HG02759 (cell line): ENCODE measurements at regions not wholly inside any gene's neighbourhood (a gene's known extent, or its start where the extent isn't known, plus 50 kb on each side); places are given as distances from the start of the nearest gene placed in this dataset.
"Not testable (repeated sequence)": the region's sequence is repeated elsewhere in the genome, so short reads cannot be mapped to it uniquely, and the experiment has no call there.

Source experiments
- ATAC-seq: cut with Tn5 transposase; IDR thresholded peaks from one replicate; pipeline ENCODE4 v1.9.1; 2021; ENCODE audit warnings: mild to moderate bottlenecking, moderate library complexity; ENCODE audit not compliant: unreplicated experiment

DNA sequence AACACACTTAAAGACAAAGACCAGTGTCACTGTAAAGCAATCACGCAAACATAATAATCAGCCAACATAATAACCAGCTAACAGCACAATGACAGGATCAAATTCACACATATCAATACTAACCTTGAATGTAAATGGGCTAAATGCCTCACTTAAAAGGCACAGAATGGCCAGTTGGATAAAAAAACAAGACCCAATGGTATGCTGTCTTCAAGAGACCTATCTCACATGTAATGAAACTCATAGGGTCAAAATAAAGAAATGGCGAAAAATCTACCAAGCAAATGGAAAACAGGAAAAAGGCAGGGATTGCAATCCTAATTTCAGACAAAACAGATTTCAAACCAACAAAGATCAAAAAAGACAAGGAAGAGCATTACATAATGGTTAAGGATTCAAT lies 78.2 kb upstream of the RAB12 start:
- ATAC-seq: not testable (repeated sequence)

GRCh38 chr18:8536231-8536630 lies 73.0 kb upstream of the RAB12 start:
- no peak for ATAC-seq

DNA sequence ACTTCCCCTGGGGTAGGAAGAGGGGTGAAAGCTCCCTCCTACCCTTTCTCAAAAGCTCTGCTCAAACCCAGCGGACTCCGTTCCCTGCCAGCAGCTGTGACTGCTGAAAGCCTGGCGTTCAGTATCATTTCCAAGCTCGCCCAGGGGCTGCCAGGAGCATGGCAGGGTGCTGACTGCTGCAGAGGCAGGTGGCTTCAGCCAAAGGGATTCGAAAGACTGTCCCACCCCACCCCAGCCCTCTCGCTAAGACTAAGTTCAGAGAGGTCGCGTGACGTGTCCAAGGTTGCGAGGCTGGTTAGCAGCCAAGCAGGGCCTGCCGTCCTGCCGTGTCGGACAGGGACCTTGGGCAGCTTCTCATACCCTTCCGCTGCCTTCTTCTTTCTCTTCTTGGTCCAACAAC lies 72.3 kb upstream of the RAB12 start:
- ATAC-seq: no peak

- ATAC-seq: no peak
Measured at GRCh38 chr18:8537400-8537799, 71.8 kb upstream of the RAB12 start.

- no peak for ATAC-seq
Measured at GRCh38 chr18:8538935-8539334, 70.3 kb upstream of the RAB12 start.

DNA sequence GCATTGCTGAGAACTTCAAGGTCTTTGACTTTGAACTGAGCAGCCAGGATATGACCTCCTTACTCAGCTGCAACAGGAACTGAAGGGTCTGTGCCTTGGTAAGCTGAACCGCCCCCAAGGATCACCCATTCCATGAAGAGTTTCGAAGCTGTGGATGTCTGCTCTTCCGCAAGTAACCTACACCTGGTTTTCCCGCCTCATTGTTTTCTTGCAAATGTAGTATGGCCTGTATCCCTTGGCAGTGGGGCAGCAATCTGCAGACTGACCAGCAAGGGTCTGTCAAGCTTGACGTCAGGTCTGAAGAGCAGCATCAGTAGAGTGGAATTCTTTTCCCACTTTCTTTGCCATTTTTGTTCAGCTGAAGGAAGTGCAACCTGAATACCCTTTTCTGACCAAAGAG lies 62.6 kb upstream of the RAB12 start:
- no peak for ATAC-seq

GRCh38 chr18:8548186-8548585 lies 61.1 kb upstream of the RAB12 start:
- ATAC-seq: no peak

DNA sequence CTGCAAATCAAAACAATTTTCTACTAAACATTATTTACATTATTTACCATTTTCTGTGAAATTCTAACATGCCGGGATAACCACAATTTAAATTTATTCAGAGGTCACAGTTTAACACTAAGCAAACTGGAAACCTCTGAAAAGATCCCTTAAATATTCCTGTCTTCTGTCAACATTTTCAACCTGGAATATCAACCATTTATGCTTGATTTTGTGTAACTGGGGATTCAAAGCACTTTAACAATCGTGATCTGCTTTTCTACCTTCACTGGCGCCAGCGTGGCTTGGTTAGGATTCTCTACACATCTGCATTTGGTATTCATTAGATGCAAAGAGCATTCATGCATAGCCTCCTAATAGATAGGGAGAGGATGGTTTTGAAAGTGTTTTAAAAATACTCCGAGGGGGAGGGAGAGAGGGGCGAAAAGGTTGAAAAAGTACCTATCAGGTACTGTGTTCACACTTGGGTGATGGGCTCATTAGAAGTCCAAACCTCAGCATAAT lies 59.9 kb upstream of the RAB12 start:
- ATAC-seq: no peak

DNA sequence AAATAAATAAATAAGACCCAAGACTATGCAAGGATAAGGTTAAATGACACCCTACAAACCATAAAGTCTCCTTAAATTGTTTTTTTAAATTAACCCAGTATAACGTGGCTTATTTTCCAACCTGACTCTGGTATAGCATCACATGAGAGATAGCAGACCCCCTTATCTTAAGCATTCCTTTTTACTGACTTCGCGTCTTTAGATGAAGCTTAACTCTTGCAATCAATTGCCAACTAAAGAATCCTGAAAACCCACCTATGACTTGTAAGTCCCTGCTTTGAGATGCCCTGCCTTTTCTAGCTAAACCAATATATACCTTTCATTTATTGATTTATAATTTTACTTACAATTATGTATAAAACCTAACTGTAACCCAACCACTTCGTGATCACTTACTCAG lies 57.1 kb upstream of the RAB12 start:
- ATAC-seq: no peak

DNA sequence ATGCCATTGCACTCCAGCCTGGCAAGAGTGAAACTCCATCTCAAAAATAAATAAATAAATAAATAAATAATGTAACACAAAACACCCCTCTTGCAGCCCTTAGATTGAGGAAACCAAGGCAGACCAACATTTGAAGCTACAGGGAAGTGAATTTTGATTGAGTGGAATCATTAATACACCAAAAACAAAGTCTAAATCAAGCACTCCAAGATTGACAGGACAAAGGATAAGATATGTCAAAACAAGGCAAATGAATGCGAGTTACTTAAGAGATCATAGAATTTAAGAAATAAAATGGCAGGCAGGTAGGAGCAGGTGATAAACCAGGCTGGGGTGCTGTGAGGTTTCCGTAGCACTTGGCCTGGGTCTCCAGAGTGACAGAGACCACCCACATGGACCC lies 54.9 kb upstream of the RAB12 start:
- no peak for ATAC-seq

- no peak for ATAC-seq
Measured at GRCh38 chr18:8556424-8556823, 52.8 kb upstream of the RAB12 start.
